HepG2 (cell line): ENCODE measurements at regions not wholly inside any gene's neighbourhood (a gene's known extent, or its start where the extent isn't known, plus 50 kb on each side); places are given as distances from the start of the nearest gene placed in this dataset.

Experiments
- EP300 ChIP-seq, 3 experiments: sonication (generic) in 1 of 3; formaldehyde crosslinking in 1 of 3; IDR thresholded peaks; 2 replicates each; pipeline versions ENCODE4 v1.5.1 to v1.6.1; 2011 to 2020; ENCODE audit warnings: low read depth in 2 of 3, low read length in 2 of 3, borderline replicate concordance in 1 of 3, improper control_type of control experiment in 1 of 3, mild to moderate bottlenecking in 1 of 3, missing genetic modification reagents in 1 of 3, moderate library complexity in 1 of 3
- MBNL3 ChIP-seq: fragments of 250-450 bp; sonication (Bioruptor Pico); conservative IDR thresholded peaks from 2 replicates; pipeline ENCODE4 v1.8.0; 2022; ENCODE audit warnings: mild to moderate bottlenecking, inconsistent platforms
- MEIS1 ChIP-seq: sonication (generic); formaldehyde crosslinking; IDR thresholded peaks from 2 replicates; pipeline ENCODE4 v1.9.0; 2021; ENCODE audit warnings: mild to moderate bottlenecking, missing genetic modification reagents, moderate library complexity, borderline replicate concordance
- MTA1 ChIP-seq: sonication (generic); formaldehyde crosslinking; IDR thresholded peaks from 2 replicates; pipeline ENCODE4 v1.4.0; 2020; ENCODE audit warnings: missing genetic modification reagents, mild to moderate bottlenecking, borderline replicate concordance
- REL ChIP-seq: sonication (generic); formaldehyde crosslinking; conservative IDR thresholded peaks from 2 replicates; pipeline ENCODE4 v1.8.0; 2022; ENCODE audit warnings: mild to moderate bottlenecking, missing genetic modification reagents, moderate library complexity
- RELA ChIP-seq: sonication (generic); formaldehyde crosslinking; IDR thresholded peaks from 2 replicates; pipeline ENCODE4 v1.4.0; 2020; ENCODE audit warnings: missing genetic modification reagents
- TGIF2 ChIP-seq: IDR thresholded peaks from 2 replicates; pipeline ENCODE4 v1.6.1; 2016; ENCODE audit warnings: control low read depth, missing compliant biosample characterization
- ZMAT3 ChIP-seq: sonication (generic); formaldehyde crosslinking; conservative IDR thresholded peaks from 2 replicates; pipeline ENCODE4 v1.7.0; 2021; ENCODE audit warnings: missing genetic modification reagents
- ZNF225 ChIP-seq: sonication (generic); formaldehyde crosslinking; IDR thresholded peaks from 2 replicates; pipeline ENCODE4 v1.4.0; 2020; ENCODE audit warnings: mild to moderate bottlenecking, missing genetic modification reagents
- ZNF678 ChIP-seq: sonication (generic); formaldehyde crosslinking; IDR thresholded peaks from 2 replicates; pipeline ENCODE4 v1.4.0; 2020; ENCODE audit warnings: mild to moderate bottlenecking, missing genetic modification reagents
- ZSCAN25 ChIP-seq: sonication (generic); formaldehyde crosslinking; IDR thresholded peaks from 2 replicates; pipeline ENCODE4 v1.8.0; 2022; ENCODE audit warnings: mild to moderate bottlenecking, missing genetic modification reagents
- TF ChIP-seq, protein P1 (sequence below): sonication (generic); formaldehyde crosslinking; IDR thresholded peaks from 2 replicates; pipeline ENCODE4 v1.5.0; 2020; ENCODE audit warnings: missing genetic modification reagents, mild to moderate bottlenecking, borderline replicate concordance
- TF ChIP-seq, protein P2 (sequence below): sonication (generic); formaldehyde crosslinking; IDR thresholded peaks from 2 replicates; pipeline ENCODE4 v1.4.0; 2020; ENCODE audit warnings: missing genetic modification reagents, borderline replicate concordance
- TF ChIP-seq, protein P3 (sequence below): sonication (generic); formaldehyde crosslinking; IDR thresholded peaks from 2 replicates; pipeline ENCODE4 v1.4.0; 2020; ENCODE audit warnings: mild to moderate bottlenecking, missing genetic modification reagents
- TF ChIP-seq, protein P4 (sequence below): sonication (generic); formaldehyde crosslinking; IDR thresholded peaks from 2 replicates; pipeline ENCODE4 v1.4.0; 2020; ENCODE audit warnings: missing genetic modification reagents, mild to moderate bottlenecking, borderline replicate concordance
- TF ChIP-seq, protein P5 (sequence below): sonication (generic); formaldehyde crosslinking; IDR thresholded peaks from 2 replicates; pipeline ENCODE4 v1.8.1; 2023; ENCODE audit warnings: mild to moderate bottlenecking, missing genetic modification reagents
- TF ChIP-seq, protein P6 (sequence below), 2 experiments: sonication (generic) in 1 of 2; formaldehyde crosslinking in 1 of 2; IDR thresholded peaks; 2 replicates each; pipeline versions ENCODE4 v1.5.1 to v1.6.1; 2011 to 2020; ENCODE audit warnings: borderline replicate concordance in 1 of 2, low read depth in 1 of 2, low read length in 1 of 2, mild to moderate bottlenecking in 1 of 2, missing genetic modification reagents in 1 of 2, moderate library complexity in 1 of 2

DNA sequence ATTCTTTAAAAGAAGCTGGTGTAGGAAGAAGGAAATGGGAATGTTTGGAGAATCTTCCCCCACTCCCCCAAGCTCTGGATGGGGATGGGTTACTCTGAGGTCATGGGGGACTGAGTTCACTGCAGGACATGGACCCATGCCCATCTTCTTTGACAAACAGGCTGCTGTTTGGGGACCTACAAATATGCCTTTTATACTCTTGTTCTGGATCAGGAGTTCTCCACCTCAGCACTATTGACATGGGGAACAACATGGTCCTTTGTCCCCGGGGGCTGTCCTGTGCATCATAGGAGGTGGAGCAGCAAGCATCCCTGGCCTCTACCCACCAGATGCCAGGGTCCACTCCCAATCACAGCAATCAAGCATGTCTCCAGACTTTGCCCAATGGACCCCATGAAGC lies 365.8 kb upstream of the C1orf174 start (continued):
- TF ChIP-seq, protein P1, sequence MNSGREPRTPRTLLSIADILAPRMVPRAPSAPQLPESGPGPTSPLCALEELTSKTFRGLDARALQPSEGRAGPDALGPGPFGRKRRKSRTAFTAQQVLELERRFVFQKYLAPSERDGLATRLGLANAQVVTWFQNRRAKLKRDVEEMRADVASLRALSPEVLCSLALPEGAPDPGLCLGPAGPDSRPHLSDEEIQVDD (CRISPR knock-in tag): no peak
- TF ChIP-seq ZMAT3 (no peak), ZNF225 (CRISPR knock-in tag) (no peak), ZNF678 (no peak), REL (CRISPR knock-in tag) (no peak), EP300 (IDR thresholded peaks at IDR 0.05; ENCODE audit: low read depth in 2 of 2, low read length in 2 of 2) (peak; percentile 83 to 91; a peak in 3 of 4 replicates), EP300 (CRISPR knock-in tag; IDR thresholded peaks at IDR 0.05; ENCODE audit: borderline replicate concordance) (peak; percentile 74; the same call in 1 of the 2 replicates), MEIS1 (CRISPR knock-in tag) (no peak), MTA1 (CRISPR knock-in tag) (no peak), RELA (no peak), MBNL3 (CRISPR knock-in tag) (no peak), ZSCAN25 (CRISPR knock-in tag) (no peak), TGIF2 (no peak)
- TF ChIP-seq, protein P2, sequence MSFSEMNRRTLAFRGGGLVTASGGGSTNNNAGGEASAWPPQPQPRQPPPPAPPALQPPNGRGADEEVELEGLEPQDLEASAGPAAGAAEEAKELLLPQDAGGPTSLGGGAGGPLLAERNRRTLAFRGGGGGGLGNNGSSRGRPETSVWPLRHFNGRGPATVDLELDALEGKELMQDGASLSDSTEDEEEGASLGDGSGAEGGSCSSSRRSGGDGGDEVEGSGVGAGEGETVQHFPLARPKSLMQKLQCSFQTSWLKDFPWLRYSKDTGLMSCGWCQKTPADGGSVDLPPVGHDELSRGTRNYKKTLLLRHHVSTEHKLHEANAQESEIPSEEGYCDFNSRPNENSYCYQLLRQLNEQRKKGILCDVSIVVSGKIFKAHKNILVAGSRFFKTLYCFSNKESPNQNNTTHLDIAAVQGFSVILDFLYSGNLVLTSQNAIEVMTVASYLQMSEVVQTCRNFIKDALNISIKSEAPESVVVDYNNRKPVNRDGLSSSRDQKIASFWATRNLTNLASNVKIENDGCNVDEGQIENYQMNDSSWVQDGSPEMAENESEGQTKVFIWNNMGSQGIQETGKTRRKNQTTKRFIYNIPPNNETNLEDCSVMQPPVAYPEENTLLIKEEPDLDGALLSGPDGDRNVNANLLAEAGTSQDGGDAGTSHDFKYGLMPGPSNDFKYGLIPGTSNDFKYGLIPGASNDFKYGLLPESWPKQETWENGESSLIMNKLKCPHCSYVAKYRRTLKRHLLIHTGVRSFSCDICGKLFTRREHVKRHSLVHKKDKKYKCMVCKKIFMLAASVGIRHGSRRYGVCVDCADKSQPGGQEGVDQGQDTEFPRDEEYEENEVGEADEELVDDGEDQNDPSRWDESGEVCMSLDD: peak; percentile 59; the same call in 1 of the 2 replicates
- TF ChIP-seq, protein P3, sequence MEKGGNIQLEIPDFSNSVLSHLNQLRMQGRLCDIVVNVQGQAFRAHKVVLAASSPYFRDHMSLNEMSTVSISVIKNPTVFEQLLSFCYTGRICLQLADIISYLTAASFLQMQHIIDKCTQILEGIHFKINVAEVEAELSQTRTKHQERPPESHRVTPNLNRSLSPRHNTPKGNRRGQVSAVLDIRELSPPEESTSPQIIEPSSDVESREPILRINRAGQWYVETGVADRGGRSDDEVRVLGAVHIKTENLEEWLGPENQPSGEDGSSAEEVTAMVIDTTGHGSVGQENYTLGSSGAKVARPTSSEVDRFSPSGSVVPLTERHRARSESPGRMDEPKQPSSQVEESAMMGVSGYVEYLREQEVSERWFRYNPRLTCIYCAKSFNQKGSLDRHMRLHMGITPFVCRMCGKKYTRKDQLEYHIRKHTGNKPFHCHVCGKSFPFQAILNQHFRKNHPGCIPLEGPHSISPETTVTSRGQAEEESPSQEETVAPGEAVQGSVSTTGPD (CRISPR knock-in tag): no peak
- TF ChIP-seq, protein P4, sequence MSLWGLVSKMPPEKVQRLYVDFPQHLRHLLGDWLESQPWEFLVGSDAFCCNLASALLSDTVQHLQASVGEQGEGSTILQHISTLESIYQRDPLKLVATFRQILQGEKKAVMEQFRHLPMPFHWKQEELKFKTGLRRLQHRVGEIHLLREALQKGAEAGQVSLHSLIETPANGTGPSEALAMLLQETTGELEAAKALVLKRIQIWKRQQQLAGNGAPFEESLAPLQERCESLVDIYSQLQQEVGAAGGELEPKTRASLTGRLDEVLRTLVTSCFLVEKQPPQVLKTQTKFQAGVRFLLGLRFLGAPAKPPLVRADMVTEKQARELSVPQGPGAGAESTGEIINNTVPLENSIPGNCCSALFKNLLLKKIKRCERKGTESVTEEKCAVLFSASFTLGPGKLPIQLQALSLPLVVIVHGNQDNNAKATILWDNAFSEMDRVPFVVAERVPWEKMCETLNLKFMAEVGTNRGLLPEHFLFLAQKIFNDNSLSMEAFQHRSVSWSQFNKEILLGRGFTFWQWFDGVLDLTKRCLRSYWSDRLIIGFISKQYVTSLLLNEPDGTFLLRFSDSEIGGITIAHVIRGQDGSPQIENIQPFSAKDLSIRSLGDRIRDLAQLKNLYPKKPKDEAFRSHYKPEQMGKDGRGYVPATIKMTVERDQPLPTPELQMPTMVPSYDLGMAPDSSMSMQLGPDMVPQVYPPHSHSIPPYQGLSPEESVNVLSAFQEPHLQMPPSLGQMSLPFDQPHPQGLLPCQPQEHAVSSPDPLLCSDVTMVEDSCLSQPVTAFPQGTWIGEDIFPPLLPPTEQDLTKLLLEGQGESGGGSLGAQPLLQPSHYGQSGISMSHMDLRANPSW (CRISPR knock-in tag): no peak
- TF ChIP-seq, protein P5, sequence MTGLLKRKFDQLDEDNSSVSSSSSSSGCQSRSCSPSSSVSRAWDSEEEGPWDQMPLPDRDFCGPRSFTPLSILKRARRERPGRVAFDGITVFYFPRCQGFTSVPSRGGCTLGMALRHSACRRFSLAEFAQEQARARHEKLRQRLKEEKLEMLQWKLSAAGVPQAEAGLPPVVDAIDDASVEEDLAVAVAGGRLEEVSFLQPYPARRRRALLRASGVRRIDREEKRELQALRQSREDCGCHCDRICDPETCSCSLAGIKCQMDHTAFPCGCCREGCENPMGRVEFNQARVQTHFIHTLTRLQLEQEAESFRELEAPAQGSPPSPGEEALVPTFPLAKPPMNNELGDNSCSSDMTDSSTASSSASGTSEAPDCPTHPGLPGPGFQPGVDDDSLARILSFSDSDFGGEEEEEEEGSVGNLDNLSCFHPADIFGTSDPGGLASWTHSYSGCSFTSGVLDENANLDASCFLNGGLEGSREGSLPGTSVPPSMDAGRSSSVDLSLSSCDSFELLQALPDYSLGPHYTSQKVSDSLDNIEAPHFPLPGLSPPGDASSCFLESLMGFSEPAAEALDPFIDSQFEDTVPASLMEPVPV (CRISPR knock-in tag): no peak
- TF ChIP-seq, protein P6, sequence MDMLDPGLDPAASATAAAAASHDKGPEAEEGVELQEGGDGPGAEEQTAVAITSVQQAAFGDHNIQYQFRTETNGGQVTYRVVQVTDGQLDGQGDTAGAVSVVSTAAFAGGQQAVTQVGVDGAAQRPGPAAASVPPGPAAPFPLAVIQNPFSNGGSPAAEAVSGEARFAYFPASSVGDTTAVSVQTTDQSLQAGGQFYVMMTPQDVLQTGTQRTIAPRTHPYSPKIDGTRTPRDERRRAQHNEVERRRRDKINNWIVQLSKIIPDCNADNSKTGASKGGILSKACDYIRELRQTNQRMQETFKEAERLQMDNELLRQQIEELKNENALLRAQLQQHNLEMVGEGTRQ (IDR thresholded peaks at IDR 0.05; ENCODE audit: low read depth, low read length): no peak
- TF ChIP-seq, protein P6 (CRISPR knock-in tag; IDR thresholded peaks at IDR 0.05; ENCODE audit: borderline replicate concordance): no peak
